ENCODE measurements at regions not wholly inside any gene's neighbourhood (a gene's known extent, or its start where the extent isn't known, plus 50 kb on each side); places are given as distances from the start of the nearest gene placed in this dataset.

DNA sequence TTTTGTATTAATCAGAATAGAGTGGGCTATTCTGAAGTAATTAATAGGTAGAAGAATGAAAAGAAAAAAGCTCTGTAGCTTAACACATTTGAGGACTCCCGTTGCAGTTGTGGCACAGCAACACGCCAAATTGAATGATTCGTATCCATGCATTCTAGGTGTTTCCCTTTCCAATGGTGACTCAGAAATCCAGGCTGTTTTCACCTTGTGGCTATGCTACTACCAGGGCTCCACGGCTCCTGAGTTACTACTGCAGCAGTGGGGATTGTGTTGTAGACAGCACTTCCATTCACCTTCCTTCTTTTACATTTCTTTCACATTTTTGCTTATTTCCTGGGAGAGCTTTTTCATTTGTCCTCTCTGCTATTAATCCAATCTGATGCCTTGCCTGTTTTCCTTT lies 1616.4 kb downstream of the CDH8 start:
- TF ChIP-seq CTCF (conservative IDR thresholded peaks at IDR 0.05) (no peak), EZH2 (IDR thresholded peaks at IDR 0.05; ENCODE audit: low read depth) (no peak)

All from PC-9 (cell line).